Mesendoderm (in vitro differentiated cells): ENCODE measurements at regions not wholly inside any gene's neighbourhood (a gene's known extent, or its start where the extent isn't known, plus 50 kb on each side); places are given as distances from the start of the nearest gene placed in this dataset.
A peak's percentile ranks its signal among the peaks of the same experiment; 100 is the strongest.
"Not testable (repeated sequence)": the region's sequence is repeated elsewhere in the genome, so short reads cannot be mapped to it uniquely, and the experiment has no call there.

Experiments
- DNase-seq: peaks from one replicate; pipeline ENCODE4 v3.0.0; 2013
- H2AK5ac ChIP-seq: 2 replicates; pipeline ENCODE4 v1.6.1; 2013; ENCODE audit warnings: low read length, inconsistent platforms
- H2BK120ac ChIP-seq: 2 replicates; pipeline ENCODE4 v1.6.1; 2013; ENCODE audit warnings: low read depth, mild to moderate bottlenecking, low read length, moderate library complexity, mixed read lengths
- H2BK15ac ChIP-seq: replicated peaks from 2 replicates; pipeline ENCODE4 v1.6.1; 2013; ENCODE audit warnings: low read depth, mild to moderate bottlenecking, moderate library complexity
- H2BK5ac ChIP-seq: 2 replicates; pipeline ENCODE4 v1.6.1; 2013; ENCODE audit warnings: low read length, inconsistent platforms
- H3K18ac ChIP-seq: 2 replicates; pipeline ENCODE4 v1.6.1; 2013; ENCODE audit warnings: mild to moderate bottlenecking, low read length, mixed read lengths
- H3K23ac ChIP-seq: one replicate; pipeline ENCODE4 v1.6.1; 2013; ENCODE audit warnings: low read length
- H3K27ac ChIP-seq: 2 replicates; pipeline ENCODE4 v1.5.1; 2013; ENCODE audit warnings: low read depth, mild to moderate bottlenecking, inconsistent platforms, low read length, moderate library complexity
- H3K27me3 ChIP-seq: 2 replicates; pipeline ENCODE4 v1.6.1; 2013; ENCODE audit warnings: low read length, control low read depth, mild to moderate bottlenecking, inconsistent platforms; ENCODE audit not compliant: insufficient read depth, poor library complexity
- H3K36me3 ChIP-seq: 2 replicates; pipeline ENCODE4 v1.6.1; 2013; ENCODE audit warnings: low read length, inconsistent platforms; ENCODE audit not compliant: control insufficient read depth, insufficient read depth
- H3K4ac ChIP-seq: one replicate; pipeline ENCODE4 v1.6.1; 2013; ENCODE audit warnings: low read depth, mild to moderate bottlenecking, low read length, moderate library complexity
- H3K4me1 ChIP-seq: 2 replicates; pipeline ENCODE4 v1.6.1; 2013; ENCODE audit warnings: low read depth, low read length, inconsistent platforms; ENCODE audit not compliant: control insufficient read depth
- H3K4me2 ChIP-seq: 2 replicates; pipeline ENCODE4 v1.6.1; 2013; ENCODE audit warnings: low read length
- H3K4me3 ChIP-seq: 2 replicates; pipeline ENCODE4 v1.5.1; 2013; ENCODE audit warnings: mild to moderate bottlenecking, low read length
- H3K56ac ChIP-seq: one replicate; pipeline ENCODE4 v1.6.1; 2013; ENCODE audit warnings: low read length
- H3K79me1 ChIP-seq: 2 replicates; pipeline ENCODE4 v1.6.1; 2013; ENCODE audit warnings: low read length, inconsistent platforms
- H3K79me2 ChIP-seq: 2 replicates; pipeline ENCODE4 v1.6.1; 2013; ENCODE audit warnings: mild to moderate bottlenecking, low read length; ENCODE audit not compliant: control insufficient read depth, insufficient read depth
- H3K9ac ChIP-seq: 2 replicates; pipeline ENCODE4 v1.6.1; 2013; ENCODE audit warnings: low read length, inconsistent platforms
- H4K5ac ChIP-seq: one replicate; pipeline ENCODE4 v1.6.1; 2013; ENCODE audit warnings: low read length
- H4K8ac ChIP-seq: one replicate; pipeline ENCODE4 v1.6.1; 2013; ENCODE audit warnings: low read depth, mild to moderate bottlenecking, control low read depth, low read length, moderate library complexity
- WGBS: extraction: QIAGEN DNeasy Blood & Tissue Kit; methylation state at CpG from one replicate; pipeline ENCODE4 v1.1.7; 2013; ENCODE audit warnings: low lambda C conversion rate, missing lambda C conversion rate; ENCODE audit not compliant: insufficient coverage; ENCODE audit errors: extremely low coverage; 5-methylcytosine and 5-hydroxymethylcytosine counted together

DNA sequence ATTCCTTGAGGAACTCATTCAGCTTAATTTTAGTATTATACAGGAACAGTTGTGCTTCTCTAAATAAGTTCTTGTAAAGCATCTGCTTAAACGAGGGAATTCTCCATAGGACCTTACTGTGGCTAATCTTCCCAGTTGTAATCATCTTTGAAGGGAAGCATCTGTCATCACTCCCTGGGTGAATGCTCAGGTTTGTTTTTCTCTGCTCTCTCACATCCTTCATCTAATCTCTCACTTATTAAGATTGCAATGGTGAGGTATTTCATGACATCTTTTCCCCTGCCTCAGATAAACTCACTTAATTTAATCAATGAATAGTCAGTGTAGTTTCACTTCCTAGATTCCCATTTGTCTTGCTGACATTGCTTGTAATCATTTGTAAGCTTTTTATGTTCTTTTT, 121.8 kb upstream of the ADAMTS3 start:
- no peak overlapping the region for H3K23ac ChIP-seq
- no peak overlapping the region for H3K9ac ChIP-seq
- H3K27ac ChIP-seq = no peak overlapping the region
- no peak overlapping the region for H3K18ac ChIP-seq
- H3K36me3 ChIP-seq = no peaks in the 10 kb centered on the region
- DNase-seq = peak; percentile 77
- H4K8ac ChIP-seq = no peak overlapping the region
- H4K5ac ChIP-seq = no peak overlapping the region
- H2AK5ac ChIP-seq = no peak overlapping the region
- no peak overlapping the region for H2BK5ac ChIP-seq
- no peak overlapping the region for H3K56ac ChIP-seq
- H3K4me2 ChIP-seq = no peak overlapping the region
- no peak overlapping the region for H3K4ac ChIP-seq
- no peaks in the 10 kb centered on the region for H3K79me1 ChIP-seq
- no peaks in the 10 kb centered on the region for H3K27me3 ChIP-seq
- no peaks in the 10 kb centered on the region for H3K4me1 ChIP-seq
- H2BK15ac ChIP-seq = no peak overlapping the region
- H3K4me3 ChIP-seq = no peak overlapping the region
- no CpG with 5 or more reads among the region's 1 CpG for WGBS
- H3K79me2 ChIP-seq = no peaks in the 10 kb centered on the region
- no peak overlapping the region for H2BK120ac ChIP-seq

DNA sequence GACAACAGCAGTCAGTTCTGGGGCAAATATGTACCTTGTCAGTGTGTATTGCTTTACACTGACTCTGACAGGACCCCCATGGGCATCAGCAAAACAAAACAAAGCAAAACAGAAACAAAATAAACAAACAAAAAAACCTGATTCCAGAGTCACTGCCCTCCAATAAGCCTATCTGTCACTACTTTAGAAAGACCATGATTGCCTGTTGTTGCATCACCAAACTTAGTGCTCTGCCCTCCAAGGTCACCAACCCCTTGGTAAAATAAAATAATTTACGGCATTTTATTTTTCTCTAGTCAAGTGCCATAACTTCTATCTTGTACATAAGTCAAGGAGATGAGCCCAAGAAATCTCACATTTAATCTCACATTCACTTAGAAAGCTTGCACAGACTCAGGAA, 120.9 kb upstream of the ADAMTS3 start:
- H2BK120ac ChIP-seq = no peak overlapping the region
- no peak overlapping the region for H3K56ac ChIP-seq
- no peak overlapping the region for H2BK5ac ChIP-seq
- no peaks in the 10 kb centered on the region for H3K79me2 ChIP-seq
- no peak overlapping the region for H3K4ac ChIP-seq
- peak; percentile 24 for DNase-seq
- H3K36me3 ChIP-seq = no peaks in the 10 kb centered on the region
- H3K4me2 ChIP-seq = no peak overlapping the region
- H4K8ac ChIP-seq = no peak overlapping the region
- H3K27me3 ChIP-seq = no peaks in the 10 kb centered on the region
- H3K79me1 ChIP-seq = no peaks in the 10 kb centered on the region
- H2BK15ac ChIP-seq = no peak overlapping the region
- H4K5ac ChIP-seq = no peak overlapping the region
- peak overlapping the region; percentile 39 for H3K18ac ChIP-seq
- H3K4me1 ChIP-seq = no peaks in the 10 kb centered on the region
- H3K4me3 ChIP-seq = no peak overlapping the region
- no peak overlapping the region for H2AK5ac ChIP-seq
- H3K9ac ChIP-seq = no peak overlapping the region
- no peak overlapping the region for H3K27ac ChIP-seq
- no CpG with 5 or more reads among the region's 1 CpG for WGBS
- no peak overlapping the region for H3K23ac ChIP-seq

DNA sequence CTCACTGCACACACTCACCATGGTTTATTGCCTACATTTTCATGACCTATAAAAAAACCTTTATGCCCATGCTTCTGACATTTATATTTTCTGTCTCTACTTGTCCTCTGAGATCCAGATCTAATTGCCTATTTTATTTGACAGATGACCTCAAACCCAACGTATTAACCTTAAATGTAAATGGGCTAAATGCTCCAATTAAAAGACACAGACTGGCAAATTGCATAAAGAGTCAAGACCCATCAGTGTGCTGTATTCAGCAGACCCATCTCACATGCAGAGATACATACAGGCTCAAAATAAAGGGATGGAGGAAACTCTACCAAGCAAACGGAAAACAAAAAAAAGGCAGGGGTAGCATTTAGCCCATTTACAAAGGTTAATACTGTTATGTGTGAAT, 117.4 kb upstream of the ADAMTS3 start:
- H3K23ac ChIP-seq, H3K56ac ChIP-seq, H3K4me1 ChIP-seq, H3K79me1 ChIP-seq, H3K27me3 ChIP-seq, H3K4ac ChIP-seq, H2AK5ac ChIP-seq, H3K27ac ChIP-seq, H2BK5ac ChIP-seq, H2BK120ac ChIP-seq, H3K9ac ChIP-seq, H2BK15ac ChIP-seq, H3K79me2 ChIP-seq, H3K36me3 ChIP-seq, H3K4me3 ChIP-seq, H4K8ac ChIP-seq, DNase-seq, H3K4me2 ChIP-seq, H4K5ac ChIP-seq, H3K18ac ChIP-seq: not testable (repeated sequence)
- WGBS = no CpG with 5 or more reads among the region's 2 CpGs

DNA sequence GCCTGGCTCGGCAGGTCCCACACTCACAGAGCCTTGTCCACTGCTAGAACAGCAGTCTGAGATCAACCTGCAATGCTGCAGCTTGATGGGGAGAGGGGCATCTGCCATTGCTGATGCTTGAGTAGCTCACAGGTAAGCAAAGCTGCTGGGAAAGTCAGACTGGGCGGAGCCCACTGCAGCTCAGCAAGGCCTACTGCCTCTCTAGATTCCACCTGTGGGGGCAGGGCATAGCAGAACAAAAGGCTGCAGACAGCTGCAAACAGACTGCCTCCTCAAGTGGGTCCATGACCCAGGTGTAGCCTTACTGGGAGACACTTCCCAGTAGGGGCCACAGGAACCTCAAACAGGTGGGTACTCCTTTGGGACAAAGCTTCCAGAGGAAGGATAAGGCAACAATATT, 110.6 kb upstream of the ADAMTS3 start:
- H3K36me3 ChIP-seq = no peaks in the 10 kb centered on the region
- no peak overlapping the region for H3K56ac ChIP-seq
- no peaks in the 10 kb centered on the region for H3K27me3 ChIP-seq
- H3K4me3 ChIP-seq = no peak overlapping the region
- H3K4me2 ChIP-seq = no peak overlapping the region
- no peak overlapping the region for H2BK15ac ChIP-seq
- H4K8ac ChIP-seq = no peak overlapping the region
- no peak overlapping the region for H2BK5ac ChIP-seq
- H3K18ac ChIP-seq = no peak overlapping the region
- H3K79me2 ChIP-seq = no peaks in the 10 kb centered on the region
- peak; percentile 30 for DNase-seq
- no peak overlapping the region for H2BK120ac ChIP-seq
- H2AK5ac ChIP-seq = no peak overlapping the region
- no peak overlapping the region for H3K23ac ChIP-seq
- no peak overlapping the region for H3K9ac ChIP-seq
- peaks cover 2% of the 10 kb centered on the region for H3K4me1 ChIP-seq
- H3K4ac ChIP-seq = no peak overlapping the region
- no peak overlapping the region for H4K5ac ChIP-seq
- no peak overlapping the region for H3K27ac ChIP-seq
- H3K79me1 ChIP-seq = no peaks in the 10 kb centered on the region
- no CpG with 5 or more reads among the region's 2 CpGs for WGBS

DNA sequence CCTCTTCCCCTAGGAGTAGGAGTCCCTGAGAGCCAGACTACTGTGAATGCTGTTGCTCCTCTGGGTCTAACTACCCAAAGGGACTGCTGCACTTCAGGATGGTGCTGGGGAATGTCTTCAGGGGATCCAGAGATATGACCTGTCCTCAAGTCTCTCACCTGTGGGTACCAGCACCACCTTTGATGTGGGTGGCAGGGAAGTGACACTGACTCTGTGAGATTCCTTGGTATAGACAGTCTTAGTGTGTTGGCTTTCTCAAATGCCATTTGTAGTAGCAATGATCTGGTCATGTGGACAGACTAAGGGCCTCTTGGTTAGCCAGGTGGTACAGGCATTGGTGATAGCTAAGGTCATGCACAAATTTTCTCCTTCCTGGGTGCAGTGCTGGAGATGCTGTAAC, 108.9 kb upstream of the ADAMTS3 start:
- H2BK5ac ChIP-seq = no peak overlapping the region

DNA sequence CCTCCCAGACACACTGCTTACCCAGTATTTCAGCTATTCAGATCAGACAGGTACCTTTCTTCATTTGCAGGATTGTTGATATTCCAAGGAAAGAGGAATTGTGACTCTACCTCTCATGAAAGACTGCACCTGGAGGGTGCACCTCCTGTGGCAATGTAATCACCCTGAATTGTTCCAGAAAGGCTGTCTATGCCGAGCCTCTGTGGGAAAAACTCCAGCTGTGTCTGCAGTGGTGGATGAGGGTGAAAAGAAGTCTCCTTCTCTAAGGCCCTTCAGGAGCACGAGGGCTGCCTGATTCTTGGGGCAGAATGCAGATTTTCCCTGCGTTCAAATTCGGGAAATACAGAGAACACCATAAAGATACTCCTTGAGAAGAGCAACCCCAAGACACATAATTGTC, 108.2 kb upstream of the ADAMTS3 start:
- no peak overlapping the region for H2BK120ac ChIP-seq
- no peak overlapping the region for H3K9ac ChIP-seq
- H3K36me3 ChIP-seq = no peaks in the 10 kb centered on the region
- no peak overlapping the region for H2BK5ac ChIP-seq
- H3K4me3 ChIP-seq = no peak overlapping the region
- H2AK5ac ChIP-seq = no peak overlapping the region
- no peak overlapping the region for H2BK15ac ChIP-seq
- no peak overlapping the region for H3K4ac ChIP-seq
- no peak overlapping the region for H3K56ac ChIP-seq
- no peak overlapping the region for H3K4me2 ChIP-seq
- no peak for DNase-seq
- H3K79me2 ChIP-seq = no peaks in the 10 kb centered on the region
- no peaks in the 10 kb centered on the region for H3K79me1 ChIP-seq
- no peak overlapping the region for H3K18ac ChIP-seq
- WGBS = no CpG with 5 or more reads among the region's 4 CpGs
- H3K27me3 ChIP-seq = no peaks in the 10 kb centered on the region
- H4K8ac ChIP-seq = no peak overlapping the region
- no peak overlapping the region for H4K5ac ChIP-seq
- H3K4me1 ChIP-seq = peaks cover 2% of the 10 kb centered on the region
- no peak overlapping the region for H3K23ac ChIP-seq
- H3K27ac ChIP-seq = no peak overlapping the region

More for the DNA sequence above, 108.9 kb upstream of the ADAMTS3 start:
- no peak overlapping the region for H3K23ac ChIP-seq
- H3K27me3 ChIP-seq = no peaks in the 10 kb centered on the region
- H3K79me2 ChIP-seq = no peaks in the 10 kb centered on the region
- H3K79me1 ChIP-seq = no peaks in the 10 kb centered on the region
- H3K9ac ChIP-seq = no peak overlapping the region
- no peak overlapping the region for H2BK120ac ChIP-seq
- no peak overlapping the region for H4K8ac ChIP-seq
- H3K18ac ChIP-seq = no peak overlapping the region
- DNase-seq = no peak
- H2AK5ac ChIP-seq = no peak overlapping the region
- no peak overlapping the region for H3K56ac ChIP-seq
- H3K36me3 ChIP-seq = no peaks in the 10 kb centered on the region
- H3K4me2 ChIP-seq = no peak overlapping the region
- H3K4me3 ChIP-seq = no peak overlapping the region
- H3K4me1 ChIP-seq = peaks cover 2% of the 10 kb centered on the region
- H2BK15ac ChIP-seq = no peak overlapping the region
- H3K4ac ChIP-seq = no peak overlapping the region
- H3K27ac ChIP-seq = no peak overlapping the region
- no peak overlapping the region for H4K5ac ChIP-seq
